HG03039 (cell line): ENCODE measurements at regions not wholly inside any gene's neighbourhood (a gene's known extent, or its start where the extent isn't known, plus 50 kb on each side); places are given as distances from the start of the nearest gene placed in this dataset.

Experiments used
- ATAC-seq: cut with Tn5 transposase; IDR thresholded peaks from one replicate; pipeline ENCODE4 v1.9.1; 2021; ENCODE audit warnings: mild to moderate bottlenecking, moderate library complexity; ENCODE audit not compliant: unreplicated experiment

GRCh38 chr10:121217331-121217730 is 366.2 kb downstream of the WDR11 start:
- ATAC-seq = no peak

GRCh38 chr10:121221072-121221471 is 369.9 kb downstream of the WDR11 start:
- no peak for ATAC-seq

- ATAC-seq = no peak
These were observed 370.8 kb downstream of the WDR11 start for GRCh38 chr10:121221991-121222390.

- no peak for ATAC-seq
These were observed 371.7 kb downstream of the WDR11 start for GRCh38 chr10:121222842-121223241.

GRCh38 chr10:121231079-121231478 is 367.2 kb downstream of the FGFR2 start:
- ATAC-seq = no peak

GRCh38 chr10:121232494-121232893 is 365.8 kb downstream of the FGFR2 start:
- ATAC-seq = no peak

- ATAC-seq = no peak
These were observed 362.6 kb downstream of the FGFR2 start for GRCh38 chr10:121235692-121236091.

- ATAC-seq = no peak
These were observed 361.6 kb downstream of the FGFR2 start for GRCh38 chr10:121236621-121237020.

- ATAC-seq = no peak
These were observed 360.5 kb downstream of the FGFR2 start for GRCh38 chr10:121237718-121238117.

GRCh38 chr10:121240011-121240410 is 358.2 kb downstream of the FGFR2 start:
- ATAC-seq = no peak

GRCh38 chr10:121240556-121240955 is 357.7 kb downstream of the FGFR2 start:
- ATAC-seq = no peak

- ATAC-seq = no peak
These were observed 356.9 kb downstream of the FGFR2 start for GRCh38 chr10:121241337-121241736.

- no peak for ATAC-seq
These were observed 355.3 kb downstream of the FGFR2 start for GRCh38 chr10:121242741-121243608.

GRCh38 chr10:121243609-121244241 is 354.5 kb downstream of the FGFR2 start:
- no peak for ATAC-seq

- no peak for ATAC-seq
These were observed 353.4 kb downstream of the FGFR2 start for GRCh38 chr10:121244818-121245217.

- ATAC-seq = no peak
These were observed 352.5 kb downstream of the FGFR2 start for GRCh38 chr10:121245754-121246153.

- no peak for ATAC-seq
These were observed 350.0 kb downstream of the FGFR2 start for GRCh38 chr10:121248266-121248665.

GRCh38 chr10:121250995-121251764 is 347.1 kb downstream of the FGFR2 start:
- no peak for ATAC-seq

GRCh38 chr10:121252756-121253155 is 345.5 kb downstream of the FGFR2 start:
- ATAC-seq = no peak

GRCh38 chr10:121260377-121260776 is 337.9 kb downstream of the FGFR2 start:
- ATAC-seq = no peak

GRCh38 chr10:121261665-121262064 is 336.6 kb downstream of the FGFR2 start:
- ATAC-seq = no peak
